T-cell (primary cell): ENCODE measurements at regions not wholly inside any gene's neighbourhood (a gene's known extent, or its start where the extent isn't known, plus 50 kb on each side); places are given as distances from the start of the nearest gene placed in this dataset.

Source experiments
- ATAC-seq, 4 experiments: fragments of 200-7000 bp in 3 of 4; fragments of 150-1000 bp in 1 of 4; cut with Tn5 transposase; replicated peaks in 1 of 4; 1 replicate in 3 of 4; 2 replicates in 1 of 4; pipeline ENCODE4 v1.10.0; 2021; ENCODE audit warnings: moderate library complexity in 3 of 4, mild to moderate bottlenecking in 2 of 4, moderate number of reproducible peaks in 1 of 4
- CTCF ChIA-PET, 2 donors: fragments of 300-600 bp; sonication (Branson Sonifier 250); formaldehyde crosslinking; loops; one replicate each; lab custom pipeline; 2022; ENCODE audit warnings: antibody characterized with exemption in 2 of 2; lab: Charles Lee
- POLR2A ChIA-PET, 2 donors: fragments of 300-600 bp; sonication (Branson Sonifier 250); formaldehyde crosslinking; loops; one replicate each; lab custom pipeline; 2022; ENCODE audit warnings: antibody characterized with exemption in 2 of 2; lab: Charles Lee
- DNase-seq, 35 experiments: peaks; one replicate each; pipeline versions ENCODE4 v3.0.0 to v3.0.0-alpha.2; 2013 to 2023
- H3K27ac ChIP-seq: one replicate; pipeline ENCODE4 v1.5.1; 2013; ENCODE audit warnings: low read length
- H3K27me3 ChIP-seq, 2 experiments: replicated peaks in 1 of 2; 1 replicate in 1 of 2; 2 replicates in 1 of 2; pipeline versions ENCODE4 v1.6.1 to v1.7.0; 2013; ENCODE audit warnings: low read length in 1 of 2, mixed read lengths in 1 of 2; ENCODE audit not compliant: control insufficient read depth in 2 of 2, insufficient read depth in 2 of 2; ENCODE audit errors: extremely low read depth in 1 of 2
- H3K36me3 ChIP-seq, 2 donors: 1 replicate in 1 of 2; 2 replicates in 1 of 2; pipeline versions ENCODE4 v1.6.1 to v1.7.0; 2013; ENCODE audit warnings: low read length in 1 of 2; ENCODE audit not compliant: control insufficient read depth in 2 of 2, insufficient read depth in 1 of 2; ENCODE audit errors: extremely low read depth in 1 of 2
- H3K4me1 ChIP-seq, 2 experiments: 1 replicate in 1 of 2; 2 replicates in 1 of 2; pipeline versions ENCODE4 v1.6.1 to v1.7.0; 2013; ENCODE audit warnings: low read length in 2 of 2, mixed read lengths in 1 of 2; ENCODE audit not compliant: insufficient read depth in 2 of 2, control insufficient read depth in 1 of 2; ENCODE audit errors: extremely low read depth in 1 of 2
- H3K4me3 ChIP-seq, 2 donors: 1 replicate in 1 of 2; 2 replicates in 1 of 2; pipeline versions ENCODE4 v1.5.1 to v1.7.0; 2013; ENCODE audit warnings: mild to moderate bottlenecking in 2 of 2, low read length in 1 of 2, moderate library complexity in 1 of 2; ENCODE audit not compliant: control insufficient read depth in 1 of 2; ENCODE audit errors: extremely low read depth in 1 of 2
- H3K9me3 ChIP-seq: 2 replicates; pipeline ENCODE4 v1.7.0; 2013
- H3K27ac Mint-ChIP-seq, 2 donors: one replicate each; pipeline ENCODE4 v1.8.0; 2020 to 2021; ENCODE audit warnings: mild to moderate bottlenecking in 2 of 2, mixed read lengths in 2 of 2
- H3K27me3 Mint-ChIP-seq, 2 donors: one replicate each; pipeline ENCODE4 v1.8.0; 2021 to 2022; ENCODE audit warnings: mixed read lengths in 2 of 2
- H3K36me3 Mint-ChIP-seq: one replicate; pipeline ENCODE4 v1.8.0; 2021; ENCODE audit warnings: mixed read lengths
- H3K4me1 Mint-ChIP-seq, 3 donors: one replicate each; pipeline ENCODE4 v1.8.0; 2020 to 2022; ENCODE audit warnings: mixed read lengths in 3 of 3, mild to moderate bottlenecking in 1 of 3
- H3K4me3 Mint-ChIP-seq, 3 donors: one replicate each; pipeline ENCODE4 v1.8.0; 2020 to 2022; ENCODE audit warnings: mild to moderate bottlenecking in 3 of 3, mixed read lengths in 3 of 3, moderate library complexity in 3 of 3
- H3K9me3 Mint-ChIP-seq, 3 donors: one replicate each; pipeline ENCODE4 v1.8.0; 2020 to 2022; ENCODE audit warnings: mixed read lengths in 3 of 3
- WGBS: methylation state at CpG from one replicate; pipeline ENCODE4 v1.1.5; 2013; ENCODE audit warnings: missing lambda C conversion rate; ENCODE audit not compliant: insufficient coverage; 5-methylcytosine and 5-hydroxymethylcytosine counted together

DNA sequence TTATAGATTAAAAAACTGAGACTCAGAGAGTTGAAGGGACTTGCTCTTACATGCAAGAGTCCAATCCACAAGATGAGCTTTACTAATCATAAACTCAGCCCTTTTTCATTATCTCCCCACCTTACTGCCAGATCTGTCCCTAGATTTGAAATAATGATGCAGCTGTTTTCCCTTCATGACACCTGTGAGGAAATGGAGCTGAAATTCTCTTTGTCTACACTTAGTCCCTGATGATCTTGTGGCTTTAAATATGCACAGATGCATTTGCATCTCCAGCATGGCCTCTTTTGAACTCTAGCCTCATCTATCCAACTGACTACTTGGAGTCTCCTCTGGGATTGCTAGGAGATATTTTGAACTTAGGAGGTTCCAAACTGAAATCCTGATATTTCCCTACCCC lies 188.9 kb upstream of the AFF2 start:
- ChIA-PET CTCF (no interaction called here), POLR2A (no interaction called here)
- Mint-ChIP-seq H3K9me3 (no peaks in the 10 kb centered on the region), H3K4me3 (peak overlapping the region in 1 of 3 donors; percentile 10), H3K4me1 (peaks cover 41 to 51% (median 43%) of the 10 kb centered on the region in 3 donors), H3K27me3 (no peaks in the 10 kb centered on the region), H3K36me3 (no peaks in the 10 kb centered on the region), H3K27ac (peak overlapping the region; percentile 23 to 79)
- Histone ChIP-seq H3K27me3 (no peaks in the 10 kb centered on the region), H3K4me3 (no peak overlapping the region), H3K4me1 (peaks cover 16 to 19% of the 10 kb centered on the region in 2 experiments), H3K27ac (peak overlapping the region; percentile 23), H3K36me3 (no peaks in the 10 kb centered on the region), H3K9me3 (no peaks in the 10 kb centered on the region)
- DNase-seq = no peak
- no peak for ATAC-seq

DNA sequence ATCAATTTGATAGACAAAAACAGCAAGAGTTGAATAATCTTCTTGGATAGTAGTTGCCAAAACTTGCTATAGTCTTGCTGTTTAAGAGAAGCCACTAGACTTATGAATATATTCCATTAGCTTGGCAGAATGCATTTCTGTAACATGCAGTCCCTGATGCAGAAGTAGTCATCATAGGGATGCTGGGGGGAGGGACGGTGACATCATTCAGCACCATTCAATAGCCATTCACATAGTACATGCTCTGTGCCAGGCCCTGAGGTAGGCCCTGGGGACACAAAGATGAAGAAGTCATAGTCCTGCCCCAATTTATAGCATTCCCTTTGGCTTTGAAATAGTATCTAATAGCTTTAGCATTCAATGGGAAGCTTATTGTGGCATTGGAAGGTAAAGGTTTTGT lies 185.5 kb upstream of the AFF2 start:
- H3K4me1 ChIP-seq = peaks cover 10 to 17% of the 10 kb centered on the region in 2 experiments
- H3K27me3 ChIP-seq = no peaks in the 10 kb centered on the region
- H3K9me3 ChIP-seq = no peaks in the 10 kb centered on the region
- POLR2A ChIA-PET = no interaction called here
- H3K27me3 Mint-ChIP-seq = no peaks in the 10 kb centered on the region
- H3K36me3 ChIP-seq = no peaks in the 10 kb centered on the region
- H3K27ac ChIP-seq = no peak overlapping the region
- H3K4me1 Mint-ChIP-seq = peaks cover 30 to 40% (median 31%) of the 10 kb centered on the region in 3 donors
- ATAC-seq = no peak
- H3K9me3 Mint-ChIP-seq = no peaks in the 10 kb centered on the region
- H3K4me3 ChIP-seq = no peak overlapping the region
- CTCF ChIA-PET = no interaction called here
- DNase-seq = no peak
- H3K36me3 Mint-ChIP-seq = no peaks in the 10 kb centered on the region
- WGBS = no CpG with 5 or more reads among the region's 1 CpG
- no peak overlapping the region for H3K4me3 Mint-ChIP-seq
- no peak overlapping the region for H3K27ac Mint-ChIP-seq

DNA sequence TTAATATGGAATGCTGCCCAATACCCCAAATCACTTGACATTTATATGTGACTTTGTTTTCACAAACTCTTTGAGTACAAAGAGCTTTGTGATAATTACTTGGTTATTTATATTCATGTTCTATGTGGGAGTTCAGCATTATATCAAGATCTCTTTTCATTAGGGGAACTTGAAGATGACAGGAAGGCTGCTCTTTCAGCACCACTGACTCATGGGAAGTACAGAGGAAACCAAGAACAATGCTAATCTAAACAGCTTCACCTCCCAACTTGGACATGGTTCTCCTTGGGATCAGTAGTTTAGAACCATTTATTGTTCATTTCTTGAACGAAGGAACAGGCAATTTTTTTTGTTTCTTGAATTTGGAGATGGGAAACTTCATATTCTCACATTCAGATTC lies 184.0 kb upstream of the AFF2 start:
- ChIA-PET CTCF (no interaction called here), POLR2A (no interaction called here)
- Histone ChIP-seq H3K9me3 (no peaks in the 10 kb centered on the region), H3K27me3 (no peaks in the 10 kb centered on the region), H3K27ac (no peak overlapping the region), H3K4me3 (no peak overlapping the region), H3K36me3 (no peaks in the 10 kb centered on the region), H3K4me1 (peaks cover 2 to 6% of the 10 kb centered on the region in 2 experiments)
- Mint-ChIP-seq H3K4me3 (no peak overlapping the region), H3K4me1 (peaks cover 14 to 24% (median 16%) of the 10 kb centered on the region in 3 donors), H3K27me3 (no peaks in the 10 kb centered on the region), H3K27ac (no peak overlapping the region), H3K36me3 (no peaks in the 10 kb centered on the region), H3K9me3 (no peaks in the 10 kb centered on the region)
- DNase-seq = no peak
- ATAC-seq = no peak
- WGBS = no CpG with 5 or more reads among the region's 1 CpG

DNA sequence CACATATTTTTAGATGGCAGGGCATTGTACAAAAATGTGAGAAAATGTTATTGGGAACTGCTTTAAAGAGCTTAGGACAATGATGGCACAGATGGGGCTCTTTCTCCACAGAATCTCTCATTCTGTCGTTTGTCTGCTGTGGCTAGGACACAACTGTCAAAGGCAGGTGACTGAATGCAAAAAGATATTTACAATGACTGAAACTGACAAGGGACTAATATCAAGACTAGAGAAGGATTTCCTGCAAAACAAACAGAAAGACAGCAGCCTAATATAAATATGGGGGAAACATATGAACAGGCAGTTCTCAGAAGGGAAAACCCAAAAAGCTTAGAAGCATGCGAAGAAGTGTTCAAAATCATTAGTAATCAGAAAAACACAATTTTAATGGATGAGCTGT lies 177.5 kb upstream of the AFF2 start:
- Mint-ChIP-seq H3K27me3 (no peaks in the 10 kb centered on the region), H3K4me1 (peaks cover 0 to 2% (median 0%) of the 10 kb centered on the region in 3 donors), H3K9me3 (peaks cover 0 to 4% (median 4%) of the 10 kb centered on the region in 3 donors), H3K4me3 (no peak overlapping the region), H3K27ac (no peak overlapping the region), H3K36me3 (peaks cover 3% of the 10 kb centered on the region)
- no peak for DNase-seq
- POLR2A ChIA-PET = no interaction called here
- Histone ChIP-seq H3K27me3 (no peaks in the 10 kb centered on the region), H3K27ac (no peak overlapping the region), H3K4me3 (no peak overlapping the region), H3K36me3 (no peaks in the 10 kb centered on the region), H3K4me1 (no peaks in the 10 kb centered on the region), H3K9me3 (no peaks in the 10 kb centered on the region)
- ATAC-seq = no peak
- CTCF ChIA-PET = no interaction called here
- WGBS = no CpG with 5 or more reads among the region's 2 CpGs

DNA sequence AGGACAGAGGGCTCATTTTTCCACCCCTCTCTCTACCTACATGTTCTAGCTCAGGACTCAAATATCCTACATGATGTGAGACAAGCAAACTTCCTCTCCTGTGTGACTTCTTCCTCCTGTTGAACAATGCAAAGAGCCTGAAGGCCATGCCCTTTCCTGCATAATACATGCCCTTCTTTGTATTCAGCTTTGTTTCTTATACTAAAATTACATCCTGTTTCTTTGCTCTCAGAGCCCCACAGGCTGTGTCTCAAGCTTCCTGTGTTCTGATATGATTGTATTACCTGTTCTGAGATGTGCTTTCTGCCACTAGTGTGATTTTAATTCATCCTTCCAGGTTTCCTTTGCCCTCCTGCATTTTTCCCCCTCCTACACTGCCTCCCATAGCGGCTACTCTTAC lies 166.4 kb upstream of the AFF2 start:
- ChIA-PET POLR2A (no interaction called here), CTCF (no interaction called here)
- Mint-ChIP-seq H3K27ac (peak overlapping the region; percentile 89 to 95), H3K4me3 (peak overlapping the region in 2 of 3 donors; percentile 34 to 44), H3K9me3 (peaks cover 0 to 4% (median 0%) of the 10 kb centered on the region in 3 donors), H3K36me3 (no peaks in the 10 kb centered on the region), H3K27me3 (no peaks in the 10 kb centered on the region), H3K4me1 (peaks cover 58 to 82% (median 63%) of the 10 kb centered on the region in 3 donors)
- Histone ChIP-seq H3K36me3 (no peaks in the 10 kb centered on the region), H3K9me3 (no peaks in the 10 kb centered on the region), H3K27me3 (no peaks in the 10 kb centered on the region), H3K27ac (peak overlapping the region; percentile 71), H3K4me3 (no peak overlapping the region), H3K4me1 (peaks cover 18 to 33% of the 10 kb centered on the region in 2 experiments)
- ATAC-seq (peak; percentile 97 to 99 (median 99)), DNase-seq (peak in 19 of 35 experiments; percentile 1 to 40 (median 10))
- WGBS = no CpG with 5 or more reads among the region's 1 CpG

DNA sequence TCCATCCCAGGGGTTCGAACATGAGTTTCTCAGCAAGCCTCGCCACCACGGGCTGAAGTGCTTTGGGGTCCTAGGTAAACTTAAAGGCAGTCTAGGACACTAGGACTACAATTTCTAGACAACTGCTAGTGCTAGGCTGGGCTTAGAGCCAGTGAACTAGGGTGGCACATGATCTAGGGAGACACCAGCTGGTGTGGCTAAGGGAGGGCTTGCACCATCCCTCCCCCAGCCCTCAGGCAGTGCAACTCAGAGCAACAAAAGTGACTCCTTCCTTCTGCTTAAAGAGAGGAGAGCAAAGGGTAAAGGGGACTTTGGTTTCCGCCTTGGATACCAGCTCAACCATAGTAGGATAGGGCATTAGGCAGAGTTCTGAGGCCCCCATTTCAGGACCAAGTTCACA lies 162.5 kb upstream of the AFF2 start:
- H3K27me3 ChIP-seq = no peaks in the 10 kb centered on the region
- Mint-ChIP-seq H3K4me3 (no peak overlapping the region), H3K27me3 (no peaks in the 10 kb centered on the region), H3K4me1 (peaks cover 74 to 95% (median 80%) of the 10 kb centered on the region in 3 donors), H3K27ac (no peak overlapping the region), H3K36me3 (no peaks in the 10 kb centered on the region), H3K9me3 (no peaks in the 10 kb centered on the region)
- no peak for ATAC-seq
- no peaks in the 10 kb centered on the region for H3K9me3 ChIP-seq
- POLR2A ChIA-PET = no interaction called here
- H3K27ac ChIP-seq = no peak overlapping the region
- H3K36me3 ChIP-seq = no peaks in the 10 kb centered on the region
- no peak for DNase-seq
- no CpG with 5 or more reads among the region's 4 CpGs for WGBS
- H3K4me1 ChIP-seq = peaks cover 19 to 28% of the 10 kb centered on the region in 2 experiments
- CTCF ChIA-PET = no interaction called here
- no peak overlapping the region for H3K4me3 ChIP-seq

DNA sequence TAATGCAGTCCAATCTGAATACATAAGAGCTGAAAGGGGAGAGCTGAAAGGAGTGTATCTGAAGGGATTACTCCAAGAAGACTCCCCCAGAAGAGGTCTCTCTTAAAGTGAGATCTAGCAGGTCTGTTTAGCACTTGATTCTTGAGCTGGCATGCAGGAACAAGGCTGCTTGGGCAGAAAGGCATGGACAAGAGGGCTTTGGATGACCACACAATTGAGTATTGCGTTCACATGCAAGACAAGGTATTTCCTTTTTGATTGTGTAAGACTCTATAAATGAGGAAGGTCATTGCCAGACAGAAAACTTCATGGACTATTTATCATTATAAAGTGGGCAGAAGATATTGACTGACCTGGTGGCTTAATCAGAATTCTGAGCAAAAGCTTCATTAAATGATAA lies 145.5 kb upstream of the AFF2 start:
- H3K27me3 Mint-ChIP-seq = peaks cover 0 to 4% of the 10 kb centered on the region in 2 donors
- ATAC-seq = no peak
- ChIA-PET POLR2A (no interaction called here), CTCF (no interaction called here)
- H3K4me3 Mint-ChIP-seq = no peak overlapping the region
- DNase-seq = no peak
- Histone ChIP-seq H3K27me3 (no peaks in the 10 kb centered on the region), H3K27ac (no peak overlapping the region), H3K4me1 (no peaks in the 10 kb centered on the region), H3K36me3 (no peaks in the 10 kb centered on the region), H3K9me3 (no peaks in the 10 kb centered on the region), H3K4me3 (no peak overlapping the region)
- H3K4me1 Mint-ChIP-seq = no peaks in the 10 kb centered on the region
- H3K9me3 Mint-ChIP-seq = peaks cover 5 to 7% (median 7%) of the 10 kb centered on the region in 3 donors
- no CpG with 5 or more reads among the region's 1 CpG for WGBS
- no peak overlapping the region for H3K27ac Mint-ChIP-seq
- no peaks in the 10 kb centered on the region for H3K36me3 Mint-ChIP-seq
